HepG2 (cell line): ENCODE measurements at regions not wholly inside any gene's neighbourhood (a gene's known extent, or its start where the extent isn't known, plus 50 kb on each side); places are given as distances from the start of the nearest gene placed in this dataset.

Experiments
- AGO2 ChIP-seq: fragments of 200-400 bp; formaldehyde crosslinking; optimal IDR thresholded peaks from 2 replicates; pipeline ENCODE3; 2017; ENCODE audit warnings: mild to moderate bottlenecking, low read depth, low read length, moderate library complexity
- CREB1 ChIP-seq, 2 experiments: fragments of 450-650 bp in 1 of 2; IDR thresholded peaks; 2 replicates each; pipeline ENCODE4 v1.6.1; 2016 to 2017; ENCODE audit warnings: control low read depth in 1 of 2, mild to moderate bottlenecking in 1 of 2, missing compliant biosample characterization in 1 of 2, missing genetic modification characterization in 1 of 2
- EEA1 ChIP-seq: sonication (generic); formaldehyde crosslinking; IDR thresholded peaks from 2 replicates; pipeline ENCODE4 v1.5.1; 2020; ENCODE audit warnings: mild to moderate bottlenecking, missing genetic modification reagents, borderline replicate concordance
- ISL2 ChIP-seq: sonication (generic); formaldehyde crosslinking; IDR thresholded peaks from 2 replicates; pipeline ENCODE4 v1.5.0; 2020; ENCODE audit warnings: missing genetic modification reagents
- MED13 ChIP-seq: sonication (generic); formaldehyde crosslinking; IDR thresholded peaks from 2 replicates; pipeline ENCODE4 v1.5.0; 2020; ENCODE audit warnings: missing genetic modification reagents
- RAD21 ChIP-seq: fragments of 450-650 bp; formaldehyde crosslinking; IDR thresholded peaks from 2 replicates; pipeline ENCODE4 v1.5.0; 2020; ENCODE audit warnings: mild to moderate bottlenecking
- SAP130 ChIP-seq: IDR thresholded peaks from 2 replicates; pipeline ENCODE4 v1.6.1; 2016; ENCODE audit warnings: low read depth
- ZBTB20 ChIP-seq: sonication (generic); formaldehyde crosslinking; IDR thresholded peaks from 2 replicates; pipeline ENCODE4 v1.8.1; 2023; ENCODE audit warnings: missing genetic modification reagents, low read depth, mild to moderate bottlenecking, borderline replicate concordance
- ZMYM2 ChIP-seq: sonication (generic); formaldehyde crosslinking; IDR thresholded peaks from 2 replicates; pipeline ENCODE4 v1.8.0; 2022; ENCODE audit warnings: mild to moderate bottlenecking, missing genetic modification reagents
- ZNF274 ChIP-seq: sonication (generic); formaldehyde crosslinking; IDR thresholded peaks from 2 replicates; pipeline ENCODE4 v1.5.1; 2020; ENCODE audit warnings: mild to moderate bottlenecking, missing genetic modification reagents
- ZNF484 ChIP-seq: sonication (generic); formaldehyde crosslinking; IDR thresholded peaks from 2 replicates; pipeline ENCODE4 v1.5.1; 2020; ENCODE audit warnings: mild to moderate bottlenecking, low read depth, missing genetic modification reagents, borderline replicate concordance
- ZNF589 ChIP-seq: sonication (generic); formaldehyde crosslinking; conservative IDR thresholded peaks from 2 replicates; pipeline ENCODE4 v1.8.0; 2022; ENCODE audit warnings: mild to moderate bottlenecking, moderate library complexity, missing genetic modification reagents
- ZNF619 ChIP-seq: sonication (generic); formaldehyde crosslinking; IDR thresholded peaks from 2 replicates; pipeline ENCODE4 v1.4.0; 2020; ENCODE audit warnings: mild to moderate bottlenecking, missing genetic modification reagents
- ZNF792 ChIP-seq: IDR thresholded peaks from 2 replicates; pipeline ENCODE4 v1.6.1; 2016
- ZSCAN20 ChIP-seq: sonication (generic); formaldehyde crosslinking; IDR thresholded peaks from 2 replicates; pipeline ENCODE4 v1.4.0; 2020; ENCODE audit warnings: missing genetic modification reagents, mild to moderate bottlenecking, borderline replicate concordance
- TF ChIP-seq, protein P1 (sequence below): IDR thresholded peaks from 2 replicates; pipeline ENCODE4 v1.4.0; 2020; ENCODE audit warnings: mild to moderate bottlenecking, missing genetic modification reagents
- TF ChIP-seq, protein P2 (sequence below): sonication (generic); formaldehyde crosslinking; IDR thresholded peaks from 2 replicates; pipeline ENCODE4 v1.4.0; 2020; ENCODE audit warnings: missing genetic modification reagents, mild to moderate bottlenecking, borderline replicate concordance
- TF ChIP-seq, protein P3 (sequence below): sonication (generic); formaldehyde crosslinking; IDR thresholded peaks from 2 replicates; pipeline ENCODE4 v1.4.0; 2020; ENCODE audit warnings: missing genetic modification reagents, borderline replicate concordance
- TF ChIP-seq, protein P4 (sequence below): sonication (generic); formaldehyde crosslinking; IDR thresholded peaks from 2 replicates; pipeline ENCODE4 v1.4.0; 2020; ENCODE audit warnings: missing genetic modification reagents
- TF ChIP-seq, protein P5 (sequence below): sonication (generic); formaldehyde crosslinking; conservative IDR thresholded peaks from 2 replicates; pipeline ENCODE4 v1.8.1; 2023; ENCODE audit warnings: missing genetic modification reagents
- TF ChIP-seq, protein P6 (sequence below): sonication (generic); formaldehyde crosslinking; IDR thresholded peaks from 2 replicates; pipeline ENCODE4 v1.5.0; 2020; ENCODE audit warnings: missing genetic modification reagents, mild to moderate bottlenecking, borderline replicate concordance

DNA sequence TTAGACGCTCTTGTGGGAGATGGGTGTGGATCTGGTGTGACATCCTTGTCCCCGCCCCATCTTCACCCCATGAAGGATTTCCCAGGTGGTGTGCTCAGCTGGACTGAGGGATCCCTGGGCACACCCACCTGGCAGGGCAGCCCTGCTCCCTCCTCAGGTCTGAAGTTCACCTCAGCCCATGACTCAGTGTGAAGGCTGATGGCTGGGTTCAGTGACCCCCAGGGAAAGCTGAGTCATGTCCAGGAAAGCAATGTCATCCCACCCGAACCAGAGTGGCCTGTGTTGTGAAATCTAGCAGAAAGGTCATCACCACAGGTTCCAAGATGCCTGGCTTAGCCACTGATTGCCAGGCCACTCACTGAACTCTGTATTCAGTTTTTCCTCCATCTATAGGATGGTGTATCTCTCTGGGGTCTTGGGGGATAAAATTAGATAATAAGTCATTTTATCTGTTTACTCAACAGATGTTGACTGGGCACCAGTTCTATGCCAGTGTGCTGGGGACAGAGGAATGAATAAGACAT, 97.7 kb upstream of the JUN start (continued):
- TF ChIP-seq, protein P1, sequence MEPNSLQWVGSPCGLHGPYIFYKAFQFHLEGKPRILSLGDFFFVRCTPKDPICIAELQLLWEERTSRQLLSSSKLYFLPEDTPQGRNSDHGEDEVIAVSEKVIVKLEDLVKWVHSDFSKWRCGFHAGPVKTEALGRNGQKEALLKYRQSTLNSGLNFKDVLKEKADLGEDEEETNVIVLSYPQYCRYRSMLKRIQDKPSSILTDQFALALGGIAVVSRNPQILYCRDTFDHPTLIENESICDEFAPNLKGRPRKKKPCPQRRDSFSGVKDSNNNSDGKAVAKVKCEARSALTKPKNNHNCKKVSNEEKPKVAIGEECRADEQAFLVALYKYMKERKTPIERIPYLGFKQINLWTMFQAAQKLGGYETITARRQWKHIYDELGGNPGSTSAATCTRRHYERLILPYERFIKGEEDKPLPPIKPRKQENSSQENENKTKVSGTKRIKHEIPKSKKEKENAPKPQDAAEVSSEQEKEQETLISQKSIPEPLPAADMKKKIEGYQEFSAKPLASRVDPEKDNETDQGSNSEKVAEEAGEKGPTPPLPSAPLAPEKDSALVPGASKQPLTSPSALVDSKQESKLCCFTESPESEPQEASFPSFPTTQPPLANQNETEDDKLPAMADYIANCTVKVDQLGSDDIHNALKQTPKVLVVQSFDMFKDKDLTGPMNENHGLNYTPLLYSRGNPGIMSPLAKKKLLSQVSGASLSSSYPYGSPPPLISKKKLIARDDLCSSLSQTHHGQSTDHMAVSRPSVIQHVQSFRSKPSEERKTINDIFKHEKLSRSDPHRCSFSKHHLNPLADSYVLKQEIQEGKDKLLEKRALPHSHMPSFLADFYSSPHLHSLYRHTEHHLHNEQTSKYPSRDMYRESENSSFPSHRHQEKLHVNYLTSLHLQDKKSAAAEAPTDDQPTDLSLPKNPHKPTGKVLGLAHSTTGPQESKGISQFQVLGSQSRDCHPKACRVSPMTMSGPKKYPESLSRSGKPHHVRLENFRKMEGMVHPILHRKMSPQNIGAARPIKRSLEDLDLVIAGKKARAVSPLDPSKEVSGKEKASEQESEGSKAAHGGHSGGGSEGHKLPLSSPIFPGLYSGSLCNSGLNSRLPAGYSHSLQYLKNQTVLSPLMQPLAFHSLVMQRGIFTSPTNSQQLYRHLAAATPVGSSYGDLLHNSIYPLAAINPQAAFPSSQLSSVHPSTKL (CRISPR knock-in tag) = peak; percentile 99
- TF ChIP-seq ZNF792 (peak; percentile 81; the same call in 1 of the 2 replicates), ZSCAN20 (CRISPR knock-in tag) (no peak), ISL2 (CRISPR knock-in tag) (peak; percentile 84), MED13 (CRISPR knock-in tag) (peak; percentile 51; the same call in 1 of the 2 replicates), ZNF484 (no peak), CREB1 (IDR thresholded peaks at IDR 0.05) (peak; percentile 47; the same call in 1 of the 2 replicates), CREB1 (CRISPR knock-in tag; IDR thresholded peaks at IDR 0.05) (peak; percentile 88), EEA1 (CRISPR knock-in tag) (no peak), ZBTB20 (CRISPR knock-in tag) (peak; percentile 64; the same call in 1 of the 2 replicates), AGO2 (no peak), ZMYM2 (CRISPR knock-in tag) (peak; percentile 81; the same call in 1 of the 2 replicates), ZNF619 (CRISPR knock-in tag) (no peak; the same call in 1 of the 2 replicates), ZNF589 (CRISPR knock-in tag) (peak; percentile 83), RAD21 (CRISPR knock-in tag) (peak; percentile 43; the same call in 1 of the 2 replicates), ZNF274 (CRISPR knock-in tag) (no peak), SAP130 (CRISPR knock-in tag) (peak; percentile 97)
- TF ChIP-seq, protein P2, sequence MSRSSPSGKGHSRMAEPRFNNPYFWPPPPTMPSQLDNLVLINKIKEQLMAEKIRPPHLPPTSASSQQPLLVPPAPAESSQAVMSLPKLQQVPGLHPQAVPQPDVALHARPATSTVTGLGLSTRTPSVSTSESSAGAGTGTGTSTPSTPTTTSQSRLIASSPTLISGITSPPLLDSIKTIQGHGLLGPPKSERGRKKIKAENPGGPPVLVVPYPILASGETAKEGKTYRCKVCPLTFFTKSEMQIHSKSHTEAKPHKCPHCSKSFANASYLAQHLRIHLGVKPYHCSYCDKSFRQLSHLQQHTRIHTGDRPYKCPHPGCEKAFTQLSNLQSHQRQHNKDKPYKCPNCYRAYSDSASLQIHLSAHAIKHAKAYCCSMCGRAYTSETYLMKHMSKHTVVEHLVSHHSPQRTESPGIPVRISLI (CRISPR knock-in tag) = no peak
- TF ChIP-seq, protein P3, sequence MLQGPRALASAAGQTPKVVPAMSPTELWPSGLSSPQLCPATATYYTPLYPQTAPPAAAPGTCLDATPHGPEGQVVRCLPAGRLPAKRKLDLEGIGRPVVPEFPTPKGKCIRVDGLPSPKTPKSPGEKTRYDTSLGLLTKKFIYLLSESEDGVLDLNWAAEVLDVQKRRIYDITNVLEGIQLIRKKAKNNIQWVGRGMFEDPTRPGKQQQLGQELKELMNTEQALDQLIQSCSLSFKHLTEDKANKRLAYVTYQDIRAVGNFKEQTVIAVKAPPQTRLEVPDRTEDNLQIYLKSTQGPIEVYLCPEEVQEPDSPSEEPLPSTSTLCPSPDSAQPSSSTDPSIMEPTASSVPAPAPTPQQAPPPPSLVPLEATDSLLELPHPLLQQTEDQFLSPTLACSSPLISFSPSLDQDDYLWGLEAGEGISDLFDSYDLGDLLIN = no peak
- TF ChIP-seq, protein P4, sequence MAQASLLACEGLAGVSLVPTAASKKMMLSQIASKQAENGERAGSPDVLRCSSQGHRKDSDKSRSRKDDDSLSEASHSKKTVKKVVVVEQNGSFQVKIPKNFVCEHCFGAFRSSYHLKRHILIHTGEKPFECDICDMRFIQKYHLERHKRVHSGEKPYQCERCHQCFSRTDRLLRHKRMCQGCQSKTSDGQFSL (CRISPR knock-in tag) = no peak
- TF ChIP-seq, protein P5, sequence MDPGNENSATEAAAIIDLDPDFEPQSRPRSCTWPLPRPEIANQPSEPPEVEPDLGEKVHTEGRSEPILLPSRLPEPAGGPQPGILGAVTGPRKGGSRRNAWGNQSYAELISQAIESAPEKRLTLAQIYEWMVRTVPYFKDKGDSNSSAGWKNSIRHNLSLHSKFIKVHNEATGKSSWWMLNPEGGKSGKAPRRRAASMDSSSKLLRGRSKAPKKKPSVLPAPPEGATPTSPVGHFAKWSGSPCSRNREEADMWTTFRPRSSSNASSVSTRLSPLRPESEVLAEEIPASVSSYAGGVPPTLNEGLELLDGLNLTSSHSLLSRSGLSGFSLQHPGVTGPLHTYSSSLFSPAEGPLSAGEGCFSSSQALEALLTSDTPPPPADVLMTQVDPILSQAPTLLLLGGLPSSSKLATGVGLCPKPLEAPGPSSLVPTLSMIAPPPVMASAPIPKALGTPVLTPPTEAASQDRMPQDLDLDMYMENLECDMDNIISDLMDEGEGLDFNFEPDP = no peak
- TF ChIP-seq, protein P6, sequence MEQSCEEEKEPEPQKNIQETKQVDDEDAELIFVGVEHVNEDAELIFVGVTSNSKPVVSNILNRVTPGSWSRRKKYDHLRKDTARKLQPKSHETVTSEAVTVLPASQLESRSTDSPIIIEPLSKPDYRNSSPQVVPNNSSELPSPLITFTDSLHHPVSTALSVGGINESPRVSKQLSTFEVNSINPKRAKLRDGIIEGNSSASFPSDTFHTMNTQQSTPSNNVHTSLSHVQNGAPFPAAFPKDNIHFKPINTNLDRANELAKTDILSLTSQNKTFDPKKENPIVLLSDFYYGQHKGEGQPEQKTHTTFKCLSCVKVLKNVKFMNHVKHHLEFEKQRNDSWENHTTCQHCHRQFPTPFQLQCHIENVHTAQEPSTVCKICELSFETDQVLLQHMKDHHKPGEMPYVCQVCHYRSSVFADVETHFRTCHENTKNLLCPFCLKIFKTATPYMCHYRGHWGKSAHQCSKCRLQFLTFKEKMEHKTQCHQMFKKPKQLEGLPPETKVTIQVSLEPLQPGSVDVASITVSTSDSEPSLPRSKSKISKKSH (CRISPR knock-in tag) = no peak
